ENCODE measurements at regions not wholly inside any gene's neighbourhood (a gene's known extent, or its start where the extent isn't known, plus 50 kb on each side); places are given as distances from the start of the nearest gene placed in this dataset.

DNA sequence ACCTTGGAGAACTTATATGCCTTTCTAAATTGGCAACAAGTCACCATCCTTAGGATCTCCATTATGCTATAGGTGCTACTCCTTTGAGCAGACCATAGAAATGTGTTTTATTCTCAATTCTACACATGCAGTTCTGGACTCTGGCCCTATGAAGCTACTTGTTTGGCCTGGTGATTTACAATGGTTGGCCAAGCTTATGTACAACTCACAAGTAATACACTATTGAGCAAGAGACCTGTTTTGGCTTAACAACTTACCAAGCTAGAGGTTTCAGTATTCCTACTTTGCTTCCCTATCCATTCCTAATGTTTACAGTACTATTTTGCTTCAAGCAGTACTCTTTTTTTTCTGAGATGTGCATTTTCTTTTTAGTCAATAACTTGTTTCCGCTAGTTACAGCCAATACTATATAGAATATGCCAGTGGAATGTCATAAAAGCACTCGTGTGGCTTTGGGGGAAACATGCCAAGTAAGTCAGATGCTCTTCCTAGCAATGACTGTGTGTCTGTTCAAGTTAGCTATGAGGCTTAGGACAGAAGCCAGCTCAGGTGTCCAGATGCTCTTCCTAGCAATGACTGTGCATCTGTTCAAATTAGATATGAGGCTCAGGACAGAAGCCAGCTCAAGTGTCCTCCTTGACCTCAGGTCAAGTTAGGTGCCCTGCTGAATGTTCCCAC lies 174.9 kb upstream of the SEMA6D start:
- H3K9me3 ChIP-seq (ENCODE audit: insufficient read depth in 2 of 2, low read depth in 1 of 2, low read length in 1 of 2), result no peaks in the 10 kb centered on the region
- no peak overlapping the region for H3K14ac ChIP-seq (ENCODE audit: insufficient read length)
- H2BK120ac ChIP-seq (replicated peaks; ENCODE audit: low read depth, low read length), result no peak overlapping the region
- DNase-seq (ENCODE audit: low read depth in 1 of 2, low spot score in 2 of 2) (no peak), FAIRE-seq (no peak)
- no peak overlapping the region for H3K27ac ChIP-seq (ENCODE audit: low read depth, low read length)
- H3K4ac ChIP-seq (replicated peaks; ENCODE audit: insufficient read length, low read depth, low read length), result no peak overlapping the region
- no peaks in the 10 kb centered on the region; the same call in 1 of the 2 replicates for H3K23me2 ChIP-seq (ENCODE audit: low read depth, low read length)
- H4K20me1 ChIP-seq (replicated peaks in 1 of 2; ENCODE audit: control insufficient read depth in 1 of 2, insufficient read depth in 2 of 2, low read length in 2 of 2), result no peaks in the 10 kb centered on the region
- H2AFZ ChIP-seq (ENCODE audit: low read length), result no peak overlapping the region
- no peaks in the 10 kb centered on the region for H3K4me1 ChIP-seq (replicated peaks in 1 of 4; ENCODE audit: control insufficient read depth in 3 of 4, insufficient read depth in 4 of 4, low read length in 3 of 4)
- H2BK15ac ChIP-seq (ENCODE audit: low read length), result no peak overlapping the region
- H2AK5ac ChIP-seq (ENCODE audit: low read depth, low read length), result no peak overlapping the region
- peak overlapping the region; percentile 36; the same call in 1 of the 2 replicates for H2BK20ac ChIP-seq (ENCODE audit: low read length)
- no peak overlapping the region for H4K5ac ChIP-seq (ENCODE audit: insufficient read length, low read depth, low read length)
- H3K79me2 ChIP-seq (ENCODE audit: control insufficient read depth in 1 of 2, insufficient read depth in 2 of 2, low read length in 2 of 2), result no peaks in the 10 kb centered on the region
- no peaks in the 10 kb centered on the region for H3K79me1 ChIP-seq (ENCODE audit: low read depth, low read length)
- no peak overlapping the region for H4K8ac ChIP-seq (ENCODE audit: extremely low read depth, insufficient read depth, low read length)
- H3K4me2 ChIP-seq (ENCODE audit: insufficient read depth in 1 of 2, low read depth in 2 of 2, low read length in 2 of 2), result no peak overlapping the region
- no peaks in the 10 kb centered on the region for H3K27me3 ChIP-seq (replicated peaks in 1 of 4; ENCODE audit: control insufficient read depth in 3 of 4, extremely low read depth in 1 of 4, insufficient read depth in 3 of 4, low read length in 3 of 4)
- no peak overlapping the region for H3K18ac ChIP-seq (ENCODE audit: extremely low read depth, low read length)
- 82% methylated on average over 2 of the region's 2 CpGs; no CpG with 5 or more reads in 1 of the 2 experiments for WGBS, 2 experiments (ENCODE audit: extremely low coverage in 1 of 2, insufficient coverage in 1 of 2, insufficient read length in 1 of 2, insufficient replicate concordance in 2 of 2, low coverage in 1 of 2, low lambda C conversion rate in 2 of 2, missing lambda C conversion rate in 1 of 2)
- no peak overlapping the region for H3K56ac ChIP-seq (replicated peaks; ENCODE audit: insufficient read length, low read depth, low read length)
- H3K4me3 ChIP-seq (ENCODE audit: extremely low read depth in 1 of 4, insufficient read depth in 2 of 4, low read depth in 3 of 4, low read length in 4 of 4), result no peak overlapping the region
- H2BK12ac ChIP-seq (ENCODE audit: low read depth, low read length), result no peak overlapping the region
- H3K23ac ChIP-seq (ENCODE audit: insufficient read length), result no peak overlapping the region
- no peaks in the 10 kb centered on the region for H3K36me3 ChIP-seq (ENCODE audit: control insufficient read depth in 2 of 4, insufficient read depth in 4 of 4, low read length in 3 of 4)
- no peak overlapping the region for H3K9ac ChIP-seq (replicated peaks in 1 of 4; ENCODE audit: extremely low read depth in 1 of 4, low read depth in 3 of 4, low read length in 3 of 4)
- CTCF ChIA-PET (ENCODE audit: partially characterized antibody), result interaction anchor here (1.2 kb wide), 1 partner anchor 45 kb away, joined by 3 read pairs; no protein-coding TSS in a partner anchor
- POLR2A ChIA-PET (ENCODE audit: partially characterized antibody), result no interaction called here
- H4K91ac ChIP-seq (replicated peaks; ENCODE audit: insufficient read length, low read length), result no peak overlapping the region
- no peak overlapping the region for H2BK5ac ChIP-seq (ENCODE audit: low read depth, low read length)
- no peak for TF ChIP-seq HDAC2 (IDR thresholded peaks at IDR 0.05; ENCODE audit: borderline replicate concordance in 1 of 2, low read depth in 2 of 2, low read length in 2 of 2)
- no peak for TF ChIP-seq CREB1 (IDR thresholded peaks at IDR 0.05)
- TF ChIP-seq EGR1 (IDR thresholded peaks at IDR 0.05; ENCODE audit: borderline replicate concordance, low read depth, low read length), result no peak
- TF ChIP-seq GABPA (IDR thresholded peaks at IDR 0.05; ENCODE audit: borderline replicate concordance, insufficient read depth, low read length), result no peak
- TF ChIP-seq KDM4A (IDR thresholded peaks at IDR 0.05; ENCODE audit: low read depth, low read length, severe bottlenecking), result no peak
- TF ChIP-seq MAFK (IDR thresholded peaks at IDR 0.05; ENCODE audit: low read depth, low read length), result no peak
- no peak for TF ChIP-seq SIN3A (conservative IDR thresholded peaks at IDR 0.05 in 1 of 2, IDR thresholded peaks at IDR 0.05 in 1 of 2; ENCODE audit: low read depth in 1 of 2, low read length in 2 of 2)
- TF ChIP-seq SP1 (IDR thresholded peaks at IDR 0.05; ENCODE audit: low read depth, low read length), result no peak

Data from H1 (cell line).